HG02885 (cell line): ENCODE measurements at regions not wholly inside any gene's neighbourhood (a gene's known extent, or its start where the extent isn't known, plus 50 kb on each side); places are given as distances from the start of the nearest gene placed in this dataset.

Experiments
- ATAC-seq: cut with Tn5 transposase; IDR thresholded peaks from one replicate; pipeline ENCODE4 v1.9.1; 2021; ENCODE audit warnings: mild to moderate bottlenecking; ENCODE audit not compliant: unreplicated experiment, poor library complexity

GRCh38 chr5:125109293-125109692 is 362.9 kb upstream of the ZNF608 start:
- ATAC-seq: no peak

GRCh38 chr5:125109816-125110215 is 363.4 kb upstream of the ZNF608 start:
- ATAC-seq: no peak

GRCh38 chr5:125112196-125112595 is 365.8 kb upstream of the ZNF608 start:
- no peak for ATAC-seq

DNA sequence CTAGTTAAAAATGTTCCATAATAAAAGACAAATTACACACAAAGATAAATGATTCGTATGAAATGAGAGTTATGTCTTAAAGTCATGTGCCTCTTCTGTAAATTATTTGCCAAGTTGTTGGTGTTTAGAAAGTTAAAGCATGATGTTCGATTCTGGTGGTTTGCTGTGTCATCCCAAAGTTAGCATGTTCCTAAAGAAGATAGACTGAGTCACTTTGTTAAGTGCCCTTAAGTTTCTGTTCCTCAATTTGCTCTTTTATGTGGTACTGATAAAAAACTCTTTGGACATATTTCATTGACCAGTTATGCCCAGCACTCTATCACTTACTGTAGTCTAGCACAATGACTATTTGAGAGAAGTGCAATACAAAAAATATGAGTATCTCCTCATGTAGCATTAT is 366.9 kb upstream of the ZNF608 start:
- peak; percentile 76 for ATAC-seq

- no peak for ATAC-seq
These were observed 368.7 kb upstream of the ZNF608 start for GRCh38 chr5:125115195-125115525.

DNA sequence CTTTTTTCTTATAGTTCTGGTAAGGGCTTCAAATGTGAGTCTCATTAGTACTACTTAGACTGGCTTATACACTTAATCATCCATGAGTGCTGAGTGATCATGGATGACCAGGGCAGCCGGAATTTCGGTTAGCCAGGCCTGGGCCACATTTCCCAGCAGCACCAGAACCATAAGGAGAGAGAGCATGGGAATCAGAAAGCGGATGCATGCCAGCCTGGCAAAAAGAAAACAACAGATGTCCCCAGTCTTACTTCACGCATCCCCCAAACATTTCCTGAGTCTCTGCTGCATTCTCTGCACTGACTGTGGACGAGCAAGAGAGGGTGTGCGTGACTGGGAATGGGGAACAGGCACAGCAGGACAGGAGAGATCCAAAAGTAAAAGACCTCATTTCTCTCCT is 371.1 kb upstream of the ZNF608 start:
- ATAC-seq: no peak

GRCh38 chr5:125120012-125120411 is 373.6 kb upstream of the ZNF608 start:
- ATAC-seq: no peak

- no peak for ATAC-seq
These were observed 378.8 kb upstream of the ZNF608 start for GRCh38 chr5:125125031-125125823.

DNA sequence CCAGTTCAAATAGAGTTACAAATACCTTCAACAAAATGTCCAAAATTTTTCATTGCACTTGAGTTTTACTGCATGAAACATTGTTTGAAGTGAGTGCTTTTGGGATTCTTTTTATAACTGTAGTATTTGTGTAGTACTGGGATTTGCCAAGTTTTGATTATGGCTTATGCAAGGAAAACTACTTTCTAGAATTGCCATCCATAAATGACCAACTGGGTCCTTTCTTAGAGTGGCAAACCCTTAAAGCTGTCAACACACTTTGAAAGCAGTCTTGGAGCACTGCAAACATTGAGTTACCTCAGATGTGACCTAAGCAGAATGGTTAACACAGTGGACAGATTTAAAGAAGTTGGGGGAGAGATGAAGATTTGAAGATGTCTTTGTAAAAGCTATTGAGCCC is 379.6 kb upstream of the ZNF608 start:
- ATAC-seq: no peak

GRCh38 chr5:125129151-125129806 is 382.8 kb upstream of the ZNF608 start:
- no peak for ATAC-seq

DNA sequence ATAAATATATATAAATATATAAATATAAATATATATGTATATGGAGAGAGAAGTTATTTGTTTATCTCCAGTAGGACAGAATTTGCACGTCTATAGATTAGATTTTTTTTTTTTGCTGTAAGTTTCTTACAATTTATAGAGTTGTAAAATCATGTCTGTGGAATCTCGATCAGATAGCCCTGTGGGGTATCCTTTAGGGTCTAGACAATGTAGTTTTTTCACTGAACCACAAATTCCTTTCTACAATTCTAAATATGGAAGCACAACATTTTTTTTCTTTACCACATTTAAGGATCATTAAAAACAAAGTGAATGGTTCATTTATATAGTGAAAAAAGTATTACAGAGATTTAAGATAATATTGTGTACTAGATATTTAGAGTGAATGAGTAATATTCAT is 384.2 kb upstream of the ZNF608 start:
- ATAC-seq: no peak

DNA sequence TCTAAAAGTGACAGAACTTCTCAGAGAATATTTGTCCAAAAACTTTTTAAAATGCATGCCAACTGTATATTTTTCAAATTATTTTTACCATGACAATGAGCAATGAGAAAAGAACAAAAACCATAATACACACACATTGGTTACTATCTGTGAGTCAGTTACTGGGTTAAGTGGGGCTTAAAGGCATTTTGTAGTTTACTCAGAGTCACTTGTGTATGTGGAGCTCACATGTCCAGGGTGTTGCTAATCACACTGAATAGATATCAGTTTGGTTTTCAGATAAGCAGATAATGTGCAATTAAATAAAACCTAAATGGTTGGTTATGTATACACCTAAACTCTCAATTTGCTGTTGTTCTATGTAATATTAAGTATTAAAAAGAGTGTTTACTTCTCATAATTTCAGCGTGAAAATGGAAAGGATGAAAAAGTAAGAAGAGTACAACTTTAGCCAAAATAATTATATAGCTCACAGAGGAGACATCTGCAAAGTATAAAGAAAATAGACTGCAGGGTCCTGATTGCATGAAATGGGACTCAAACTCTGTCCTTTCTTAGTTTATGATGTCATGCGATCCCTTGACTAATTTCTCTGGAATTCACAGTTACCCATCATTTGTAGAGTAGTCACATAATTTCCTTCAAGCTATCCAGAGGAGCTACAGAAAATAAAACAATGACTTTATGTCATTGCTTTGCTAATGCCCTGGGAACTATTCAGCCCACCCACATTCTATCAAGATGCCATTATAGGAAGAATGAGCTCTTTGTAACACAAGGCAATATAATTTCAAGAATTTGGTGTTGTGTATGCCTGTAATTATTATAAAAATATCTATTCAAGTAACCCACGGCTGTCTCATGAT is 388.0 kb upstream of the ZNF608 start:
- ATAC-seq: no peak

- ATAC-seq: no peak
These were observed 391.1 kb upstream of the ZNF608 start for GRCh38 chr5:125137535-125137934.

DNA sequence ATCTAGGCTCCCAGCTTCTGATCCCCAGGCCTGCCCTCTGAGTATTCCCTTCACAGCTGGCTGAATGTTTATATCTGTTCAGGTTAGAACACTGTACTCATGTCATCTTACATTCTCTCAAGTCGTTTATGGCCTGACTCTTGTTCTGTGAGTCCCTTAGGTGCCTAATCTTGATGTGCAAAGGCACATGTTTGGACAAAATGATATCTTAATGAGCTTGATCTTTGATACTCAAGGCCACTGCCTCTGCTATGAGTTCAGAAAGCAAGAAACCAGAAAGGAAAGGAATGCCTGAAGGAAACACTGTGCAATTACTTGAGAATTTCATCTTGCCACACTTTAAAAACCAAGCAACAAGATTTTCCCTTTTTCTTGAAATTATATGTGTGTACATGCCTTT is 391.8 kb upstream of the ZNF608 start:
- ATAC-seq: no peak

GRCh38 chr5:125139590-125139989 is 393.2 kb upstream of the ZNF608 start:
- ATAC-seq: no peak

GRCh38 chr5:125140220-125140619 is 393.8 kb upstream of the ZNF608 start:
- no peak for ATAC-seq

GRCh38 chr5:125140855-125141254 is 394.4 kb upstream of the ZNF608 start:
- ATAC-seq: no peak

DNA sequence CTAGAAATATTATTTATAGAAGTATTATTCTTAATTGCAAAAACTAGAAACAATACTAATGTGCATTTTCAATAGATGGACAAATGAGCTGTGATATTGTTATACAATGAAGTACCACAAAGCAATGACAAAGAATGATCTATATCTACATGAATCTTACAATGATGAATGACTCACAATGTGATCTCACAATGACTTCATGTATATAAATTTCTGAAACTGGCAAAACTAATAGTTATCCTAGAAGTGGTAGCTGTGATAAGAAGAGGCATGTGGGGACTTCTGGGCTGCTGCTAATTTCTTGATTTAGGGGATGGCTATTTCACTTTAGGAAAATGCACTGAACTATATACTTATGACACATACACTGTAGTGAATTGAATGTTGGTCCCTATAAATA is 396.0 kb upstream of the ZNF608 start:
- no peak for ATAC-seq

DNA sequence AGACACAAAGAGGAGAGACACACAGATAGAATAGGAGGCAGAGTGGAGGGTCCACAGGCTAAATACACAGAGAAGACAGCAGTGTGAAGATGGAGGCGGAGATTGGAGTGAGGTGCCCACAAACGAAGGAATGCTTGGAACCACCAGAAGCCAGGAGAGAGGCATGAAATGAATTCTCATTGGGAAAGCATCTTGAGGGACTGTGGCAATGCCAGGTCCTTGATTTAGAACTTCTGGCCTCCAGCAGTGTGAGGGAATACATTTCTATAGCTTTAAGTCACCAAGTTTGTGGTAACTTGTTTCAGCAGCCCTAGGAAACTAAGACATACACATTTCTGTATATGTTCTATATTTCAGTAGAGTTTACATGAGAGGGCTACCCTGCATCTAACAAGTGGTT is 396.6 kb upstream of the ZNF608 start:
- ATAC-seq: no peak

GRCh38 chr5:125148076-125148475 is 401.6 kb upstream of the ZNF608 start:
- no peak for ATAC-seq

GRCh38 chr5:125148706-125149105 is 402.3 kb upstream of the ZNF608 start:
- ATAC-seq: no peak
